ENCODE measurements at regions not wholly inside any gene's neighbourhood (a gene's known extent, or its start where the extent isn't known, plus 50 kb on each side); places are given as distances from the start of the nearest gene placed in this dataset.

DNA sequence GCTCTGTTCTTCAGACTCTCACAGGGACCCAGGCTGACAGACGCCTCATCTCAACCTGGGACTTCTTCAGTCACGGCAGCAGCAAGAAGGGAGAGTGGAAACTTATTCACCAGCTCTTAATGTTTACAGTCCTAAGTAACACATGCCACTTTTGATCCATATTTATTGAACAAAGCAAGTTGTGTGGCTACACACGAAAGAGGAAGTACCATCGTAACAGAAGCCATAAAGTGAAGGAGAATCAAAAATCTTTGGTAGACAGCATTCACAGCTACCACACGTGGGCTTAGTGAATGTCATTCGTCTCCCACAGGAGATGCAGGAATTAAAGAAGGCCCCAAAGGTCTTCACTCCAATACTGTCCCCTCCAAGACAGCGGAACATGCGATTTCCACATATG lies 582.6 kb downstream of the CETN3 start:
- Histone ChIP-seq H4K5ac (ENCODE audit: low read depth, low read length) (no peak overlapping the region), H3K23ac (ENCODE audit: low read depth, low read length) (no peak overlapping the region), H3K4ac (ENCODE audit: low read depth, low read length) (no peak overlapping the region), H3K4me2 (ENCODE audit: low read depth, low read length) (no peak overlapping the region), H3K4me1 (ENCODE audit: control insufficient read depth, insufficient read depth, low read length) (no peaks in the 10 kb centered on the region), H3K4me3 (ENCODE audit: insufficient read depth, low read depth, low read length) (no peak overlapping the region), H3K14ac (replicated peaks; ENCODE audit: low read depth, low read length) (no peak overlapping the region), H4K8ac (ENCODE audit: low read depth in 2 of 2, low read length in 2 of 2) (no peak overlapping the region), H3K9ac (ENCODE audit: low read depth, low read length) (no peak overlapping the region), H2AK5ac (ENCODE audit: low read depth, low read length) (no peak overlapping the region), H2BK20ac (ENCODE audit: low read depth, low read length) (no peak overlapping the region), H4K91ac (ENCODE audit: insufficient read depth, low read depth, low read length) (no peak overlapping the region), H2BK5ac (ENCODE audit: low read depth, low read length, poor library complexity, severe bottlenecking) (no peak overlapping the region), H2BK15ac (ENCODE audit: low read depth, low read length) (no peak overlapping the region), H3K27ac (ENCODE audit: insufficient read depth, low read length) (no peak overlapping the region), H3K27me3 (ENCODE audit: control insufficient read depth, insufficient read depth, low read length) (no peaks in the 10 kb centered on the region), H3K79me1 (ENCODE audit: low read depth in 1 of 2, low read length in 2 of 2) (no peaks in the 10 kb centered on the region), H3K18ac (ENCODE audit: low read depth, low read length) (no peak overlapping the region), H2BK120ac (ENCODE audit: low read depth, low read length) (no peak overlapping the region), H3K9me1 (ENCODE audit: insufficient read depth, low read length) (no peaks in the 10 kb centered on the region), H4K20me1 (ENCODE audit: insufficient read depth, low read length) (no peaks in the 10 kb centered on the region), H2AFZ (replicated peaks; ENCODE audit: low read length, poor library complexity) (no peak overlapping the region), H3K9me3 (ENCODE audit: control insufficient read depth, insufficient read depth, low read length) (peaks cover 9% of the 10 kb centered on the region), H2AK9ac (replicated peaks; ENCODE audit: low read depth, low read length, poor library complexity) (no peak overlapping the region), H3K56ac (ENCODE audit: extremely low read depth, insufficient read depth, low read length) (no peak overlapping the region), H3K36me3 (ENCODE audit: control insufficient read depth, insufficient read depth, low read length) (no peaks in the 10 kb centered on the region)
- no TSS peak for BruUV-seq (replicated peaks)
- ChIA-PET POLR2A (ENCODE audit: unreplicated experiment) (no interaction called here), CTCF (no interaction called here)
- no peak for ATAC-seq (ENCODE audit: low read depth)
- in situ Hi-C loops (cut with MboI; ENCODE audit: low sequenced_read_pairs) (no loop called here), intact Hi-C loops (cut with micrococcal nuclease) (no loop called here), dilution Hi-C loops (cut with HindIII; ENCODE audit: low sequenced_read_pairs, unreplicated experiment) (no loop called here)
- no peak for DNase-seq
- WGBS, 2 experiments (ENCODE audit: extremely low coverage in 2 of 2, insufficient read length in 1 of 2) = 72% methylated on average over 2 of the region's 8 CpGs; no CpG with 5 or more reads in 1 of the 2 experiments
- TF ChIP-seq MAZ (IDR thresholded peaks at IDR 0.05; ENCODE audit: borderline replicate concordance, low read depth, low read length) (no peak), CHD1 (IDR thresholded peaks at IDR 0.05; ENCODE audit: low read depth, low read length) (no peak), NFE2L2 (IDR thresholded peaks at IDR 0.05; ENCODE audit: low read depth, low read length) (no peak), RFX5 (IDR thresholded peaks at IDR 0.05; ENCODE audit: low read depth, low read length) (no peak), RAD21 (IDR thresholded peaks at IDR 0.05; ENCODE audit: low read length) (no peak), FOS (IDR thresholded peaks at IDR 0.05; ENCODE audit: low read depth, low read length) (no peak), RCOR1 (IDR thresholded peaks at IDR 0.05; ENCODE audit: insufficient replicate concordance, low read length) (no peak), SMC3 (IDR thresholded peaks at IDR 0.05; ENCODE audit: low read depth, low read length) (no peak), MAFK (IDR thresholded peaks at IDR 0.05; ENCODE audit: low read depth, low read length) (no peak), POLR2A (IDR thresholded peaks at IDR 0.05; ENCODE audit: low read depth, low read length) (no peak), BHLHE40 (IDR thresholded peaks at IDR 0.05; ENCODE audit: low read depth, low read length) (no peak), MXI1 (IDR thresholded peaks at IDR 0.05; ENCODE audit: borderline replicate concordance, low read depth, low read length) (no peak), CEBPB (IDR thresholded peaks at IDR 0.05; ENCODE audit: low read depth, low read length) (no peak)
- TF ChIP-seq, protein P1, sequence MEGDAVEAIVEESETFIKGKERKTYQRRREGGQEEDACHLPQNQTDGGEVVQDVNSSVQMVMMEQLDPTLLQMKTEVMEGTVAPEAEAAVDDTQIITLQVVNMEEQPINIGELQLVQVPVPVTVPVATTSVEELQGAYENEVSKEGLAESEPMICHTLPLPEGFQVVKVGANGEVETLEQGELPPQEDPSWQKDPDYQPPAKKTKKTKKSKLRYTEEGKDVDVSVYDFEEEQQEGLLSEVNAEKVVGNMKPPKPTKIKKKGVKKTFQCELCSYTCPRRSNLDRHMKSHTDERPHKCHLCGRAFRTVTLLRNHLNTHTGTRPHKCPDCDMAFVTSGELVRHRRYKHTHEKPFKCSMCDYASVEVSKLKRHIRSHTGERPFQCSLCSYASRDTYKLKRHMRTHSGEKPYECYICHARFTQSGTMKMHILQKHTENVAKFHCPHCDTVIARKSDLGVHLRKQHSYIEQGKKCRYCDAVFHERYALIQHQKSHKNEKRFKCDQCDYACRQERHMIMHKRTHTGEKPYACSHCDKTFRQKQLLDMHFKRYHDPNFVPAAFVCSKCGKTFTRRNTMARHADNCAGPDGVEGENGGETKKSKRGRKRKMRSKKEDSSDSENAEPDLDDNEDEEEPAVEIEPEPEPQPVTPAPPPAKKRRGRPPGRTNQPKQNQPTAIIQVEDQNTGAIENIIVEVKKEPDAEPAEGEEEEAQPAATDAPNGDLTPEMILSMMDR (conservative IDR thresholded peaks at IDR 0.05; ENCODE audit: low read depth, low read length) = no peak
- TF ChIP-seq, protein P2, sequence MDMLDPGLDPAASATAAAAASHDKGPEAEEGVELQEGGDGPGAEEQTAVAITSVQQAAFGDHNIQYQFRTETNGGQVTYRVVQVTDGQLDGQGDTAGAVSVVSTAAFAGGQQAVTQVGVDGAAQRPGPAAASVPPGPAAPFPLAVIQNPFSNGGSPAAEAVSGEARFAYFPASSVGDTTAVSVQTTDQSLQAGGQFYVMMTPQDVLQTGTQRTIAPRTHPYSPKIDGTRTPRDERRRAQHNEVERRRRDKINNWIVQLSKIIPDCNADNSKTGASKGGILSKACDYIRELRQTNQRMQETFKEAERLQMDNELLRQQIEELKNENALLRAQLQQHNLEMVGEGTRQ (IDR thresholded peaks at IDR 0.05; ENCODE audit: low read depth, low read length) = no peak
- TF ChIP-seq, protein P3, sequence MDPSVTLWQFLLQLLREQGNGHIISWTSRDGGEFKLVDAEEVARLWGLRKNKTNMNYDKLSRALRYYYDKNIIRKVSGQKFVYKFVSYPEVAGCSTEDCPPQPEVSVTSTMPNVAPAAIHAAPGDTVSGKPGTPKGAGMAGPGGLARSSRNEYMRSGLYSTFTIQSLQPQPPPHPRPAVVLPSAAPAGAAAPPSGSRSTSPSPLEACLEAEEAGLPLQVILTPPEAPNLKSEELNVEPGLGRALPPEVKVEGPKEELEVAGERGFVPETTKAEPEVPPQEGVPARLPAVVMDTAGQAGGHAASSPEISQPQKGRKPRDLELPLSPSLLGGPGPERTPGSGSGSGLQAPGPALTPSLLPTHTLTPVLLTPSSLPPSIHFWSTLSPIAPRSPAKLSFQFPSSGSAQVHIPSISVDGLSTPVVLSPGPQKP (IDR thresholded peaks at IDR 0.05; ENCODE audit: borderline replicate concordance, low read depth, low read length) = no peak
